Peyer's patch (tissue), 4 donors: ENCODE measurements at regions not wholly inside any gene's neighbourhood (a gene's known extent, or its start where the extent isn't known, plus 50 kb on each side); places are given as distances from the start of the nearest gene placed in this dataset.

Experiments used
- CTCF ChIP-seq, 6 experiments: fragments of 450-650 bp in 4 of 6; fragments of 200-600 bp in 2 of 6; sonication (generic) in 1 of 6; IDR thresholded peaks; one replicate each; pipeline ENCODE4 v1.5.1; 2017 to 2019; ENCODE audit warnings: antibody characterized with exemption in 6 of 6, mild to moderate bottlenecking in 3 of 6, moderate library complexity in 1 of 6
- POLR2A ChIP-seq, 2 donors: fragments of 450-650 bp; IDR thresholded peaks; one replicate each; pipeline ENCODE4 v1.5.1; 2017; ENCODE audit warnings: antibody characterized with exemption in 2 of 2, mild to moderate bottlenecking in 2 of 2, moderate library complexity in 2 of 2

- TF ChIP-seq CTCF (IDR thresholded peaks at IDR 0.05): no peak
- no peak for TF ChIP-seq POLR2A (IDR thresholded peaks at IDR 0.05)
Measured at GRCh38 chr2:7473135-7473771, 556.0 kb downstream of the RNF144A start.
